Uterus (tissue), 3 donors: ENCODE measurements at regions not wholly inside any gene's neighbourhood (a gene's known extent, or its start where the extent isn't known, plus 50 kb on each side); places are given as distances from the start of the nearest gene placed in this dataset.

Source experiments
- DNase-seq, 2 donors: peaks; one replicate each; pipeline ENCODE4 v3.0.0-alpha.2; 2019 to 2020
- H3K27ac ChIP-seq, 2 donors: fragments of 200-600 bp; sonication (generic); 1 replicate in 1 of 2; 2 replicates in 1 of 2; pipeline ENCODE4 v1.5.1; 2016 to 2018
- H3K27me3 ChIP-seq, 2 donors: fragments of 200-600 bp; sonication (generic); one replicate each; pipeline ENCODE4 v1.5.1; 2018 to 2019; ENCODE audit warnings: control low read depth in 1 of 2
- H3K36me3 ChIP-seq, 2 donors: fragments of 200-600 bp; sonication (generic); one replicate each; pipeline ENCODE4 v1.5.1; 2019; ENCODE audit warnings: control low read depth in 1 of 2
- H3K4me1 ChIP-seq, 2 donors: fragments of 200-600 bp; sonication (generic); one replicate each; pipeline ENCODE4 v1.5.1; 2018 to 2019; ENCODE audit warnings: control low read depth in 1 of 2
- H3K4me3 ChIP-seq, 2 donors: fragments of 200-600 bp; sonication (generic); 1 replicate in 1 of 2; 2 replicates in 1 of 2; pipeline ENCODE4 v1.5.1; 2018 to 2019; ENCODE audit warnings: mild to moderate bottlenecking in 1 of 2
- H3K9me3 ChIP-seq, 2 donors: fragments of 200-600 bp; sonication (generic); one replicate each; pipeline ENCODE4 v1.5.1; 2019; ENCODE audit warnings: control low read depth in 1 of 2
- CTCF ChIP-seq, 4 experiments: fragments of 200-600 bp in 2 of 4; fragments of 450-650 bp in 2 of 4; sonication (generic) in 2 of 4; IDR thresholded peaks; one replicate each; pipeline ENCODE4 v1.5.1; 2016 to 2019; ENCODE audit warnings: antibody characterized with exemption in 4 of 4, mild to moderate bottlenecking in 2 of 4, moderate library complexity in 1 of 4
- POLR2A ChIP-seq, 2 donors: fragments of 450-650 bp; IDR thresholded peaks; one replicate each; pipeline ENCODE4 v1.6.1; 2016; ENCODE audit warnings: antibody characterized with exemption in 2 of 2, mild to moderate bottlenecking in 1 of 2, moderate library complexity in 1 of 2
- intact Hi-C: fragments of 100-400 bp; cut with DNase I; formaldehyde crosslinking; loops from one replicate; pipeline ENCODE4 v1.15.1; 2023; ENCODE audit warnings: low total_unique reads
- donor health status: DM: yes; HTN: yes; CAD: no.

GRCh38 chr3:14319654-14320182, 82.7 kb upstream of the SLC6A6 start:
- H3K9me3 ChIP-seq: no peaks in the 10 kb centered on the region
- TF ChIP-seq POLR2A (IDR thresholded peaks at IDR 0.05) (no peak), CTCF (IDR thresholded peaks at IDR 0.05) (no peak)
- no peak overlapping the region for H3K27ac ChIP-seq
- no peaks in the 10 kb centered on the region for H3K36me3 ChIP-seq
- intact Hi-C loops: no loop called here
- no peaks in the 10 kb centered on the region for H3K27me3 ChIP-seq
- no peak for DNase-seq
- H3K4me3 ChIP-seq: no peak overlapping the region
- no peaks in the 10 kb centered on the region for H3K4me1 ChIP-seq

GRCh38 chr3:14320219-14320618, 82.2 kb upstream of the SLC6A6 start:
- no peak for DNase-seq
- TF ChIP-seq CTCF (IDR thresholded peaks at IDR 0.05): no peak
- no peak for TF ChIP-seq POLR2A (IDR thresholded peaks at IDR 0.05)
- Histone ChIP-seq H3K27me3 (no peaks in the 10 kb centered on the region), H3K4me3 (no peak overlapping the region), H3K4me1 (no peaks in the 10 kb centered on the region), H3K36me3 (no peaks in the 10 kb centered on the region), H3K9me3 (no peaks in the 10 kb centered on the region), H3K27ac (no peak overlapping the region)
- intact Hi-C loops: no loop called here

GRCh38 chr3:14322001-14322400, 80.4 kb upstream of the SLC6A6 start:
- intact Hi-C loops: no loop called here

GRCh38 chr3:14322667-14323295, 79.6 kb upstream of the SLC6A6 start:
- TF ChIP-seq POLR2A (IDR thresholded peaks at IDR 0.05) (no peak), CTCF (IDR thresholded peaks at IDR 0.05) (no peak)
- intact Hi-C loops: no loop called here
- no peak overlapping the region for H3K4me3 ChIP-seq
- no peak for DNase-seq
- no peak overlapping the region for H3K27ac ChIP-seq
- no peaks in the 10 kb centered on the region for H3K27me3 ChIP-seq
- H3K9me3 ChIP-seq: no peaks in the 10 kb centered on the region
- H3K36me3 ChIP-seq: no peaks in the 10 kb centered on the region
- no peaks in the 10 kb centered on the region for H3K4me1 ChIP-seq

More at GRCh38 chr3:14322001-14322400, 80.4 kb upstream of the SLC6A6 start:
- Histone ChIP-seq H3K36me3 (no peaks in the 10 kb centered on the region), H3K27ac (no peak overlapping the region), H3K27me3 (no peaks in the 10 kb centered on the region), H3K9me3 (no peaks in the 10 kb centered on the region), H3K4me1 (no peaks in the 10 kb centered on the region), H3K4me3 (no peak overlapping the region)
- TF ChIP-seq POLR2A (IDR thresholded peaks at IDR 0.05) (no peak), CTCF (IDR thresholded peaks at IDR 0.05) (no peak)
- DNase-seq: no peak

- Histone ChIP-seq H3K9me3 (no peaks in the 10 kb centered on the region), H3K4me3 (no peak overlapping the region), H3K4me1 (no peaks in the 10 kb centered on the region), H3K27ac (no peak overlapping the region), H3K27me3 (no peaks in the 10 kb centered on the region), H3K36me3 (no peaks in the 10 kb centered on the region)
- DNase-seq: no peak
- no peak for TF ChIP-seq POLR2A (IDR thresholded peaks at IDR 0.05)
- TF ChIP-seq CTCF (IDR thresholded peaks at IDR 0.05): no peak
- intact Hi-C loops: no loop called here
Measured at GRCh38 chr3:14323401-14324223, 78.8 kb upstream of the SLC6A6 start.
